GM21515 (cell line): ENCODE measurements at regions not wholly inside any gene's neighbourhood (a gene's known extent, or its start where the extent isn't known, plus 50 kb on each side); places are given as distances from the start of the nearest gene placed in this dataset.

Experiments used
- ATAC-seq: cut with Tn5 transposase; IDR thresholded peaks from one replicate; pipeline ENCODE4 v1.9.1; 2021; ENCODE audit not compliant: unreplicated experiment

- no peak for ATAC-seq
Observed at GRCh38 chr6:144647406-144647964, 362.4 kb downstream of the UTRN start.

- no peak for ATAC-seq
Observed at GRCh38 chr6:144647971-144648651, 363.0 kb downstream of the UTRN start.

- no peak for ATAC-seq
Observed at GRCh38 chr6:144649085-144649484, 363.9 kb downstream of the UTRN start.

- ATAC-seq: no peak
Observed at GRCh38 chr6:144651234-144651633, 366.1 kb downstream of the UTRN start.

- ATAC-seq: no peak
Observed at GRCh38 chr6:144652292-144652891, 367.3 kb downstream of the UTRN start.

GRCh38 chr6:144653885-144654505 is 368.9 kb downstream of the UTRN start:
- ATAC-seq: peak; percentile 94

- ATAC-seq: peak; percentile 3
Observed at GRCh38 chr6:144654506-144654905, 369.4 kb downstream of the UTRN start.

GRCh38 chr6:144655376-144655775 is 370.2 kb downstream of the UTRN start:
- ATAC-seq: no peak

- ATAC-seq: no peak
Observed at GRCh38 chr6:144657691-144658090, 372.6 kb downstream of the UTRN start.

GRCh38 chr6:144659202-144660182 is 374.4 kb downstream of the UTRN start:
- ATAC-seq: peak; percentile 52

GRCh38 chr6:144660561-144661115 is 375.5 kb downstream of the UTRN start:
- no peak for ATAC-seq

GRCh38 chr6:144661116-144661806 is 376.1 kb downstream of the UTRN start:
- ATAC-seq: no peak

GRCh38 chr6:144662812-144663365 is 377.8 kb downstream of the UTRN start:
- ATAC-seq: no peak

GRCh38 chr6:144664281-144664680 is 379.1 kb downstream of the UTRN start:
- no peak for ATAC-seq

GRCh38 chr6:144664947-144665346 is 379.8 kb downstream of the UTRN start:
- ATAC-seq: no peak

GRCh38 chr6:144665932-144666450 is 380.9 kb downstream of the UTRN start:
- ATAC-seq: no peak

- ATAC-seq: no peak
Observed at GRCh38 chr6:144666781-144667180, 381.6 kb downstream of the UTRN start.

GRCh38 chr6:144667532-144668503 is 382.7 kb downstream of the UTRN start:
- no peak for ATAC-seq
